Esophagus squamous epithelium (tissue), 4 donors: ENCODE measurements at regions not wholly inside any gene's neighbourhood (a gene's known extent, or its start where the extent isn't known, plus 50 kb on each side); places are given as distances from the start of the nearest gene placed in this dataset.

ENCODE experiments used
- CTCF ChIP-seq, 6 experiments: fragments of 450-650 bp in 4 of 6; fragments of 200-600 bp in 2 of 6; sonication (generic) in 2 of 6; IDR thresholded peaks; one replicate each; pipeline ENCODE4 v1.5.1; 2016 to 2019; ENCODE audit warnings: antibody characterized with exemption in 6 of 6, mild to moderate bottlenecking in 4 of 6, moderate library complexity in 4 of 6
- POLR2A ChIP-seq, 4 donors: fragments of 450-650 bp; IDR thresholded peaks; one replicate each; pipeline ENCODE4 v1.6.1; 2017; ENCODE audit warnings: antibody characterized with exemption in 4 of 4, mild to moderate bottlenecking in 4 of 4, moderate library complexity in 3 of 4

DNA sequence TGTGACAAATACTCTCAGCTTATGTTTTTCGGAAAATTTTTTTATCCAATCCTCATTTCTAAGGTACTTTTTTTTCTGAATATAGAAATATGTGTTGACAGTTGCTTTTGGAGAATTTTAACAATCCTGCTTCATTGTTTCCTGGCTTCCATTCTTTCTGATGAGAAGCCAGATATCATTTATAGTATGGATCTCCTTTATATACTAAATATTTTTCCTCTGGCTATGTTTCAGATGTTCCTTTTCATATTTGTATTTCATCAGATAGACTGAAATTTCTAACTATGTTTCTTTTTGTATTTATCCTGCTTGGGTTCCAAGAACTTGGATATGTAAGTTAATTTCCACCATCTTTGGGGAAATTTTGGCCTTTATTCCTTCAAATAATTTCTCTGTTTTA is 138.9 kb upstream of the CDH11 start:
- no peak for TF ChIP-seq POLR2A (IDR thresholded peaks at IDR 0.05)
- TF ChIP-seq CTCF (IDR thresholded peaks at IDR 0.05) = no peak
